ENCODE measurements at regions not wholly inside any gene's neighbourhood (a gene's known extent, or its start where the extent isn't known, plus 50 kb on each side); places are given as distances from the start of the nearest gene placed in this dataset.

DNA sequence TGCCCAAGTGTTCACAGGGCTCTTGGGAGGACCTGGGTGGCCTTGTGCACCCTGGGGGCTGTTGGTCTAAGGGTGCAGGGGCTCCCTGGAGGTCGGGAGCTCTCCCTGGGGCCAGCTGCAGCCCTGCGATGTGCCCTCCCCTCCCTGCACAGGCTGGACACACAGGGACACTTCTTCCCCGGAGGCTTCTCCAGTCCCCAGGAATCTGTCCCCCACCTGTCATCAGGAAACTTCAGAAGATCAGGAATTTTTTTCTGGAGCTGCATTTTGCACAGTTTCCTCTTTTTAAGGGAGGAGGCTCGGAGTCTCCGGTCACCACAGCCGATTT is 66.9 kb upstream of the BHLHE23 start:
- WGBS (ENCODE audit: insufficient coverage) = 72% methylated on average over 3 of the region's 6 CpGs

DNA sequence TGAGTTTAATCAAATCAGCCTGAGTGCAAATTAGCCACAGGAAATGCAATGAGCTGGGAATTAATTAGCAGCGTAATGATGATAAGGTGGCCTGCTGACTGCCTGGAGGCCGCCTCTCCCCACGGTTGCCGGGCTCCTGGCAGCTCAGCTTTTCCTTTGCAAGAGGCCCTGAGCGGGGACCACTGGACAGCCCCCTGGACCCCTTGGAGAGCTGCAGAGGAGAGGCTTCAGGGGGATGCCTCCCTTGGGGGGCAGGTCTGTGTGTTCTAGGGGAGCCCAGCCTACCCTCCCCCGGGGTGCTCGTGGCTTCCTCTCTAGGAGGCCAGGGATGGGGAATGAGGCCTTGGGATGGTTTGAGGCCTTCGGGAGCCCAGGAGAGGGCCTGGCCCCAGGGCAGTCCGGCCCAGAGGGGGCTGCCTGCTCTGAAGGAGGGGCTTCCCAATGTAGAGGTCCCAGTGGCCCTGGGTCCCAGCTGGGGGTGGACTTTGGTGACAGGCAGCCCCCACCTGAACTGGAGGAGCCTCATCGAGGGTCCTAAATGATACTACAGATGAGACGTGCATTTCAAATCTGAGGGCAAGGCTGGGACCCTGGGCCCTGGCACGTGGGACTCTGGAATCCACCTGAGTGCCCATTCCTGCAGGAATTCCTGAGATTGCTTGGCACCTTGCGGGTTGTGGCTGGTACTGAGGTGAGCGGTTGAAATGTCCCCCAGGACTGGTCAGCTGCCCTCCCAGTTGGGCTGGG is 66.4 kb upstream of the BHLHE23 start:
- 58% methylated on average over 13 of the region's 14 CpGs for WGBS (ENCODE audit: insufficient coverage)
- Histone ChIP-seq H3K4me1 (ENCODE audit: control insufficient read depth, insufficient read depth, low read length) (peaks cover 24% of the 10 kb centered on the region), H3K4me3 (ENCODE audit: low read depth, low read length) (no peak overlapping the region), H3K36me3 (ENCODE audit: control insufficient read depth, insufficient read depth, low read length) (no peaks in the 10 kb centered on the region), H3K27ac (ENCODE audit: low read depth, low read length) (no peak overlapping the region), H3K9me3 (ENCODE audit: control insufficient read depth, insufficient read depth, low read length) (no peaks in the 10 kb centered on the region), H3K27me3 (ENCODE audit: control insufficient read depth, insufficient read depth, low read length) (peaks cover 25% of the 10 kb centered on the region)
- DNase-seq (ENCODE audit: low read depth in 4 of 6, low spot score in 6 of 6) = peak in 2 of 6 donors; percentile 28 to 93

More for the DNA sequence above, 66.9 kb upstream of the BHLHE23 start:
- Histone ChIP-seq H3K27ac (ENCODE audit: low read depth, low read length) (no peak overlapping the region), H3K36me3 (ENCODE audit: control insufficient read depth, insufficient read depth, low read length) (no peaks in the 10 kb centered on the region), H3K4me1 (ENCODE audit: control insufficient read depth, insufficient read depth, low read length) (peaks cover 24% of the 10 kb centered on the region), H3K9me3 (ENCODE audit: control insufficient read depth, insufficient read depth, low read length) (no peaks in the 10 kb centered on the region), H3K27me3 (ENCODE audit: control insufficient read depth, insufficient read depth, low read length) (peaks cover 25% of the 10 kb centered on the region), H3K4me3 (ENCODE audit: low read depth, low read length) (no peak overlapping the region)
- no peak for DNase-seq (ENCODE audit: low read depth in 4 of 6, low spot score in 6 of 6)

DNA sequence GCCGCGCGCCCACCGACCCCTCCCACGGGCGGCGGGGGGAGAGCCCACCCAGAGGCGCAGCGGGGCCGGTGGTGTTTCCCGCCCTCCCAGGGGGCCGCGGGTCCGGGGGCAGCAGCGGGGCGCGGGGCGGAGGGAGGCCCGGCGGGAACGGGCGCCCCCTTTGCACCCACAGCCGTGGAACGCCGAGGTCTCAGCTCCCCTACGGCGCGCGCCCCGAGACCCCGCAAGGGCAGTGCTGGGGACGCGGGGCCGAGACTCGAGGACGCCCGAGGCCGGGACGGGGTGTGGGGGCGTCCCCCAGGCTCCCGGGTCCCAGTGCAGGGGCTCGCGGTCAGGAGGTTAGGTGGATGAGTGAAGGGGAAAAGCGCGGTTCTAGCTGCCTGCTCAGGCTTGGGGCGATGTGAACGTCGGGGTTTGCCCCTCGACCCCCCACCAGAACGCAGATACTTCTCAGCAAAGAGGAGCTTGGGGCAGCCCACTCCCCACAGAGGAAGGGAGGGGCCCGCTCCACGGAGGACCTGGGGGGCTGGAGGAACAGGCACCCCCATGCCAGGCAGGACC is 65.5 kb upstream of the BHLHE23 start:
- 2% methylated on average over 41 of the region's 52 CpGs for WGBS (ENCODE audit: insufficient coverage)
- no peak for DNase-seq (ENCODE audit: low read depth in 4 of 6, low spot score in 6 of 6)

DNA sequence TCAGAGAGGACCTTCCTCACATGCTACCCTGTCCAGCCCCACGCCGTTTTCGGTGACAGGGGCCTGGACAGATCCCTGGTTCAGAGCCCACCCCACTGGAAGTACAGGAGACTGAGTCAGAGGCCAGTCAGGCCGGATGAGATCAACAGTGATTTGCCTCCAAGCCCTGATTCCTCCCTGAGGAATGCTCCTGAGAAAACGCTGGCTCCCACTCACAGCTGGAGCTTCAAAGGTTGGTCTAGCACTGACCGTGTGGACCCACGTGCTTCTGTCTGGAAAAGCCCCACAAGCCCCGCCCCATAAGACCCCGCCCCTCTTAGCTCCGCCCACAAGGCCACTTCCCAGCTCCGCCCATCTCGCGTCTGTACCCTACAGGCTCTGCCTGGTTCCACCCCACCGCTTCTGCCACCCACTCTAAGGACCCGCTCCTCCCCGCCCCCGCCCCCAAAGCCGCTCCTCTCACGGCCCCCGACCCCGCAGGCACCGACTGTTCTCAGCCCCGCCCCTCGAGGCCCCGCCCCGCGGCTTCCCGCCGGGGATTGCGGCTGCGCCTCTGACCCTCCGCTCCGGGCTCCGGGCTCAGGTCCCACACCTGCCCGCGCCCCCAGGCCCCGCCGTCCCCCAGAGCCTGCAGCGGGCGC is 64.9 kb upstream of the BHLHE23 start:
- peak in 2 of 6 donors; percentile 32 to 78 for DNase-seq (ENCODE audit: low read depth in 4 of 6, low spot score in 6 of 6)

More for the DNA sequence above, 65.5 kb upstream of the BHLHE23 start:
- no peaks in the 10 kb centered on the region for H3K9me3 ChIP-seq (ENCODE audit: control insufficient read depth, insufficient read depth, low read length)
- H3K4me1 ChIP-seq (ENCODE audit: control insufficient read depth, insufficient read depth, low read length) = peaks cover 24% of the 10 kb centered on the region
- H3K27me3 ChIP-seq (ENCODE audit: control insufficient read depth, insufficient read depth, low read length) = peaks cover 25% of the 10 kb centered on the region
- H3K27ac ChIP-seq (ENCODE audit: low read depth, low read length) = no peak overlapping the region
- no peak overlapping the region for H3K4me3 ChIP-seq (ENCODE audit: low read depth, low read length)
- no peaks in the 10 kb centered on the region for H3K36me3 ChIP-seq (ENCODE audit: control insufficient read depth, insufficient read depth, low read length)

DNA sequence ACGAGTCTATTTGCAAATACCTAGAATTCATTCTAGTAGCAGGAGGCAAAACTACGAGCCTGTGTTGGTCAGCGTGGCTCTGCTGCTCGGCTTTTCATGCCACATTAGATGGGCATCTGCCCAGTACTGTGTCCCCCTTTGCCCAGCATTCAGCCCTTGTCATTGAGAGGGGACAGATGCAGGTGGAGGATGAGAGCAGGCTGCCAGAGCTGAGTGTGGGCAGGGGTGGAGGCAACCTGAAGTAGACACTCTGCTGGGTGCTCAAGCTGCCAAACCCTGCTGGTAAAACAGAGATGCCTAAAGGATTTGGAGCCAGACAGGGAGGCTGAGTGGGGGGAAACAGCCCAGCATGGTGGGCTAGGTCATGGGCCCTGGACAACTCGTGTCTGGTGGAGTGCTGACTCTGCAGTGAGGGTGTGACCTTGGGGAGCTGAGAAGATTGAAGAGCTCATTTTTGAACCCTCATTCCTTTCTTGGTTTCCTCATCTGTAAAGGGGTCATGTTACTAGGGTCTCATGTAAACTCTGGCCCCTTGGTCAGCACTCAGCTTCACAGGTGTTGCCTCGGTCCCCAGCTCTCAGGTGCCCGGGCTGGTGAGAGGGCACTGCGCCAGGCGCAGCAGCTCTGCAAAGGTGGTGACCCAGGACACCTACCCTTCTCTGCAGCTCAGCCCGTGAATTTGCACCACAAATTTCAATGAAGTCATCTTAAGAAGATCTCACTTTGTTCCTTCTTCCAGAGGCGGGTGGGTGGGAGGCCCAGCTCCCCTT is 64.2 kb upstream of the BHLHE23 start:
- Histone ChIP-seq H3K27me3 (ENCODE audit: control insufficient read depth, insufficient read depth, low read length) (peaks cover 25% of the 10 kb centered on the region), H3K36me3 (ENCODE audit: control insufficient read depth, insufficient read depth, low read length) (no peaks in the 10 kb centered on the region), H3K4me1 (ENCODE audit: control insufficient read depth, insufficient read depth, low read length) (peaks cover 24% of the 10 kb centered on the region), H3K4me3 (ENCODE audit: low read depth, low read length) (no peak overlapping the region), H3K9me3 (ENCODE audit: control insufficient read depth, insufficient read depth, low read length) (no peaks in the 10 kb centered on the region), H3K27ac (ENCODE audit: low read depth, low read length) (no peak overlapping the region)
- DNase-seq (ENCODE audit: low read depth in 4 of 6, low spot score in 6 of 6) = no peak
- WGBS (ENCODE audit: insufficient coverage) = 88% methylated on average over 11 of the region's 11 CpGs

More for the DNA sequence above, 64.9 kb upstream of the BHLHE23 start:
- Histone ChIP-seq H3K4me1 (ENCODE audit: control insufficient read depth, insufficient read depth, low read length) (peaks cover 24% of the 10 kb centered on the region), H3K27me3 (ENCODE audit: control insufficient read depth, insufficient read depth, low read length) (peaks cover 25% of the 10 kb centered on the region), H3K27ac (ENCODE audit: low read depth, low read length) (no peak overlapping the region), H3K9me3 (ENCODE audit: control insufficient read depth, insufficient read depth, low read length) (no peaks in the 10 kb centered on the region), H3K4me3 (ENCODE audit: low read depth, low read length) (no peak overlapping the region), H3K36me3 (ENCODE audit: control insufficient read depth, insufficient read depth, low read length) (no peaks in the 10 kb centered on the region)
- 10% methylated on average over 31 of the region's 40 CpGs for WGBS (ENCODE audit: insufficient coverage)

DNA sequence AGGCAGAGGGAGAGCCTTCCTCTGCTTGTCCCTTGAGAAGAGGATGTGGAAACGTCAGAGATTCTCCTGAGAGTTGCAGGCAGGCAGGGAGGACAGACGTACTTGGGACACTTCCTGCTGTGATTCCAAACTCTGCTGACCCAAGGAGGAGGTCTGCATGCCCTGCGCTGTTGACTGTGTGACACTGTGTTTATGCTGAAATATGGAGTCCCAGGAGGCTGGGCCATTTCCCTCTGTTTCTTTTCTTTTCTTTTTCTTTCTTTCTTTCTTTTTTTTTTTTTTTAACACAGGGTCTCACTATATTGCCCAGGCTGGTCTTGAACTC is 63.5 kb upstream of the BHLHE23 start:
- H3K4me1 ChIP-seq (ENCODE audit: control insufficient read depth, insufficient read depth, low read length) = peaks cover 26% of the 10 kb centered on the region
- no peaks in the 10 kb centered on the region for H3K36me3 ChIP-seq (ENCODE audit: control insufficient read depth, insufficient read depth, low read length)
- DNase-seq (ENCODE audit: low read depth in 4 of 6, low spot score in 6 of 6) = no peak
- no peak overlapping the region for H3K4me3 ChIP-seq (ENCODE audit: low read depth, low read length)
- H3K9me3 ChIP-seq (ENCODE audit: control insufficient read depth, insufficient read depth, low read length) = no peaks in the 10 kb centered on the region
- H3K27ac ChIP-seq (ENCODE audit: low read depth, low read length) = no peak overlapping the region
- WGBS (ENCODE audit: insufficient coverage) = 7% methylated on average over 2 of the region's 3 CpGs
- peaks cover 25% of the 10 kb centered on the region for H3K27me3 ChIP-seq (ENCODE audit: control insufficient read depth, insufficient read depth, low read length)

DNA sequence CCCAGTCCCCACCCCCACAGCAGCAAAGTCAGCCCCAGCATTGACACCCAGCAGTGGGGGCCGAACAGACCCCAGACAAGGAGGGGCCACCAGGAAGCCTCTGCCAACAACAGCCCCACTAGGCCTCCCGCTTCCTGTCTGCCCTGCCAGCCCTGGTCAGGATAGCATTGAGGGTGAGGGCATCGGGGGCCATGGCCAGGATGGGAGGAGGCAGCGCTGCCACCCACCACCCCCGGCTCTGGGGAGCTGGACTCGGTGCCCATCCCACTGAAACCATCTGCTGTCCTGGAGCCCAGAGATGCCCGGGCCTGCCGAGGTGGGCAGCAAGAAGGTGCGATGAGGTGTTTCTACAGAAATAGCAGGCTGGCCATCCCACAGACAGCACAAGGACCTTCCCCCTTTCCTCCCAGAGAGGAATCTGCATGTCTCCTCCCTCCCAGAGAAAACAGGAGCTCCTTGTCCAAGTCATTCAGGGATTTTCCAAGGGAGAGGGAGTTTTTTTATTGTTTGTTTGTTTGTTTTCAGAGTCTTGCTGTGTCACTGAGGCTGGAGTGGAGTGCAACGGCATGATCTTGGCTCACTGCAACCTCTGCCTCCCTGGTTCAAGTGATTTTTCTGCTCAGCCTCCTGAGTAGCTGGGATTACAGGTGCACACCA is 62.1 kb upstream of the BHLHE23 start:
- no peak for DNase-seq (ENCODE audit: low read depth in 4 of 6, low spot score in 6 of 6)
- Histone ChIP-seq H3K9me3 (ENCODE audit: control insufficient read depth, insufficient read depth, low read length) (no peaks in the 10 kb centered on the region), H3K27ac (ENCODE audit: low read depth, low read length) (no peak overlapping the region), H3K4me3 (ENCODE audit: low read depth, low read length) (no peak overlapping the region), H3K36me3 (ENCODE audit: control insufficient read depth, insufficient read depth, low read length) (no peaks in the 10 kb centered on the region), H3K4me1 (ENCODE audit: control insufficient read depth, insufficient read depth, low read length) (peaks cover 32% of the 10 kb centered on the region), H3K27me3 (ENCODE audit: control insufficient read depth, insufficient read depth, low read length) (peaks cover 21% of the 10 kb centered on the region)
- WGBS (ENCODE audit: insufficient coverage) = 82% methylated on average over 8 of the region's 10 CpGs

DNA sequence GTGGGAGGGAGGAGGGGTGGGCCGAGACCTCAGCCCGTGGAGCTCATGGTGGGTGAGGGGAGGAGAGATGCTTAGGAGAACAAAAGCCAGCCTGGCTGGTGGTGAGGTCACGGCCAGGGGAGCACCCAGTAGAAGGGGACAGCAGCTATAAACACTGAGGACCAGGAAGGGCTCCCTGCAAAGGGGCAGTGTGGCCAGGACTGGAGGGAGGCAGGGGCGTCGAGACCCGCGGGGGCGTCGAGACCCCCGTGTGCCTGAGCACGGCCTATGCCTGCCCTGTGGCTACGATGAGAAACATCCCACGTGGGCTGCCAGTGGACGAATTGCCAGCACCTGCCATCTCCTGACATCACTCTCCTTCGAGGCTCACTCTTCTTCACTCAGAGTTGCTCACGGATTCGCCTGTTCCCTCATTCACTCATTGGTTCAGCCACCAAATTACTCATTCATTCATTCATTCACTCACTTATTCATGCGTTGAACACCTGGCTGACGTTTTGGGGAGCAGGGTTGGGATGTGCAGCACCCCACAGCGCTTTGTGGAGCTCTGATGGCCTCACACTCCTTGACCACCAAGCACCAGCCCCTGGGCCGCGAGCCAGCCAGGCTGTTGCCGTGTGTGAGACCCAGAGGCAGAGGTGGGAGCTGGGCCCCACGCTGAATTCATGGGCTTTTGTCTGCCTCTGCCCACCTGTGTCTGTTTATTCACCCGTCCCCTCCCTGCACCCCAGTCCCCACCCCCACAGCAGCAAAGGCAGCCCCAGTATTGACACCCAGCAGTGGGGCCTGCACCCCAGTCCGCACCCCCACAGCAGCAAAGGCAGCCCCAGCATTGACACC is 61.2 kb upstream of the BHLHE23 start:
- H3K27me3 ChIP-seq (ENCODE audit: control insufficient read depth, insufficient read depth, low read length) = peaks cover 12% of the 10 kb centered on the region
- DNase-seq (ENCODE audit: low read depth in 4 of 6, low spot score in 6 of 6) = no peak

DNA sequence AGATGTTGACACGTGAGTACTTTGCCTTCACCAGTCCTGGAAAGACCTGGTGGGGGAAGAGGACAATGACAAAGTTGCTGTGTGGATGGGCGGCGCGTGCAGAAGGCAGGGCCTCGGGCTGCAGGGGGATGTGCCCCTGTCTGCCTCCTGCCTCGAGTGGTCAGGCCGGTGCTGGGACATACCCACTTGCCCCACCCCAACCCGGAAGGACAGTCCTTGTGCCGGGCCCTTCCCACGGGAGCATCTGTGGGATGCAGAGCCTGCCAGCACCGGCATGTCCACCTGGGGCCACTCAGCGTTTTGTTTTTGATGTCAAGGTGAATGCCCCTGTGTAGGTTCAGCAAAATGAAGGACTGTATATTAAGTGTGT is 60.5 kb upstream of the BHLHE23 start:
- H3K36me3 ChIP-seq (ENCODE audit: control insufficient read depth, insufficient read depth, low read length) = no peaks in the 10 kb centered on the region
- DNase-seq (ENCODE audit: low read depth in 4 of 6, low spot score in 6 of 6) = no peak
- 79% methylated on average over 9 of the region's 12 CpGs for WGBS (ENCODE audit: insufficient coverage)
- H3K9me3 ChIP-seq (ENCODE audit: control insufficient read depth, insufficient read depth, low read length) = no peaks in the 10 kb centered on the region
- H3K4me1 ChIP-seq (ENCODE audit: control insufficient read depth, insufficient read depth, low read length) = peaks cover 19% of the 10 kb centered on the region
- H3K27me3 ChIP-seq (ENCODE audit: control insufficient read depth, insufficient read depth, low read length) = peaks cover 5% of the 10 kb centered on the region
- H3K4me3 ChIP-seq (ENCODE audit: low read depth, low read length) = no peak overlapping the region
- H3K27ac ChIP-seq (ENCODE audit: low read depth, low read length) = no peak overlapping the region

More for the DNA sequence above, 61.2 kb upstream of the BHLHE23 start:
- no peaks in the 10 kb centered on the region for H3K9me3 ChIP-seq (ENCODE audit: control insufficient read depth, insufficient read depth, low read length)
- H3K4me3 ChIP-seq (ENCODE audit: low read depth, low read length) = no peak overlapping the region
- H3K4me1 ChIP-seq (ENCODE audit: control insufficient read depth, insufficient read depth, low read length) = peaks cover 26% of the 10 kb centered on the region
- H3K36me3 ChIP-seq (ENCODE audit: control insufficient read depth, insufficient read depth, low read length) = no peaks in the 10 kb centered on the region
- WGBS (ENCODE audit: insufficient coverage) = 80% methylated on average over 24 of the region's 26 CpGs
- H3K27ac ChIP-seq (ENCODE audit: low read depth, low read length) = no peak overlapping the region

All from spinal cord (tissue), 9 donors.